Stimulated activated CD4-positive, alpha-beta T cell treated with anti-CD3 and anti-CD28 coated beads, Interleukin-2, amount 100 ng/mL, for 24 hours (primary cell): ENCODE measurements at regions not wholly inside any gene's neighbourhood (a gene's known extent, or its start where the extent isn't known, plus 50 kb on each side); places are given as distances from the start of the nearest gene placed in this dataset.

Source experiments
- DNase-seq, 2 donors: peaks; one replicate each; pipeline ENCODE4 v3.0.0-alpha.2; 2020

DNA sequence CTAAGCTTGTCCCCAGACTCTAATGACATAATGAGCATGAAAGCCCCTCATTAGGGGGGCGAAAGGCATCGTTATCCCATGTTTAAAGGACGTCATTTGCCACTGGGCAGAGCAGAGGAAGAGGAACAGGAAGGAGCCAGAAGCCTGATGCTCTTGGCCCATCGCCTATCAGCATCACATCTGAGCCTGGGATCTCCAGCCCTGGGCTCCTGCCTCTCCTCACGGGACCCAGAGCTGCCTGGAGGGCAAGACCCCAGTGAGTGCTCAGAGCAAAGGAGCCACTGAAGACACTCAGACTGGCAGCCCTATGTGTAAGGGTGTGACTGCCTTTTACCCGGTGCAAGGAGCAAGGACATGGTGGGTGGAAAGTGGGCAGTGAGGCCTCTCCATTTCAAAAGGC is 115.0 kb upstream of the ZNF507 start:
- no peak for DNase-seq

DNA sequence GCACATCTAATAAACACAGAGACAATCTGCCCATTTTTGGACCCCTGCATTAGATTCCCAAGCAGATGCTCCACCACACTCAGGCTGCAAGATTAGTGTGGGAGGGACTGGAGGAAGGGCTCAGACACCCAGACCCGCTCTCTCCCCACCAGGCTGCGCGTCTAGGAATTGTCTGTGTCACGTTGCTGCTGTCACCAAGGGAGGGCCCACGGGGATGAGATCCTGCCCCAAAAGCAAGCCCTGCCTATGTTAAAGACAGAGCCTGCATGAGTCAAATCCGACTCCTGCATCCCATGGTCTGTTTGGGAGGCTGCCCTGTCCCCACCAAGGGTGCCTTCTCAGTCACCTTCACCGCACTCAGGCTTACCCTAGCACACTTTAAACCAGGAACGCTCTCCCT is 114.4 kb upstream of the ZNF507 start:
- no peak for DNase-seq

DNA sequence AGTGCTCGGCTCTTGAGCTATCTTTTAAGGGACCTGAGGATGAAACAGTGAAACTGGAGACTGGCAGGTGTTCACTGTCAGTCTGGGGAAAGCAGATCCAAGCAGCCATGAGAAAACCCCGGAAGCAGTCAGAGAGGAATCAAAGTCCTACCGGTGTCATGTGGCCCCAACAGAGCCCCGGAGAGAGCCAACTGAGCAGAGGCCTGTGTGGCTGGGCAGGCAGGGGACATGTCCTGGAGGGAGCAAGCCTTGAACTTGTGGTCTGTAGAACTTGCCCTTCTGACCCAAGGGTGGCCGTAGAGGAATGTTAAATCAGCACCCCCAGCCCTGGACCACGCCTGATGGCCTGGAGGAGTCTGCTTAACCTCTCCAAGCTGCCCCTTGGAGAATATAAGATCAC is 113.7 kb upstream of the ZNF507 start:
- no peak for DNase-seq

DNA sequence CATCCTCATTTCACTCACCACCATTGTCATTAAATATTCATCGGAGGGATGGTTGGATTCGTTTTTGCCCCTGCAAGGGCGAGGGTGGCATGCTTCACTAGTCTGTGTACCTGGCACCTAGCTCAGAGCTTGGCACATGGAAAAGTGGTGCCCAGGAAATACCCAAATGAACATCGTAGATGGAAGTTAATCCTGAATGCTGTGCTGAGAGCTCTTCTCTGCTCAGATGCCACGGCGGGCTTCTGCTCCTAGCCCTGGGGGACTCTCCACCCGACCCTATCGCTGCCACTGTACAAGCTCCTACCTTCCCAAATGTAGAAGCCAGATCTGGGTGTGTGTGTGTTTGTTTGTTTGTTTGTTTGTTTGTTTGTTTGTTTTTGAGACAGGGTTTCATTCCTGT is 113.0 kb upstream of the ZNF507 start:
- DNase-seq: no peak

DNA sequence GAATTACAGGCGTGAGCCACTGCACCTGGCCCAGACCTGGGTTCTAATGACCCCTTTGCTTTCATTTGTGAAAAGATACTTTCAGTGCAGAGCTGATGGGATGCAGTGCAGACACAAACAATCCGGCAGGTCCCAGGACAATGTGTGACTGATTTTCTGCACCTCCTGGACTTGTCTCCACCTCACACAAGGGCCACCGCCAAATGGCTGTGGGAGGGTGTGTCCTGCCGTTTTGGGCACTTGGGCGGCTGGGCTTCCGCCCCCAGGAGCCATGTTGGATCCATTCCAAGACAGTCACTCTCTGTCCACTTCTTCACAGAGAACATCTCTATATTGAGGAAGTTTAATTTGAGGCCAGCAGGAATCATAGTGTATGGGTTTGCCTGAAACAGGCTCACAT is 112.3 kb upstream of the ZNF507 start:
- DNase-seq: no peak

DNA sequence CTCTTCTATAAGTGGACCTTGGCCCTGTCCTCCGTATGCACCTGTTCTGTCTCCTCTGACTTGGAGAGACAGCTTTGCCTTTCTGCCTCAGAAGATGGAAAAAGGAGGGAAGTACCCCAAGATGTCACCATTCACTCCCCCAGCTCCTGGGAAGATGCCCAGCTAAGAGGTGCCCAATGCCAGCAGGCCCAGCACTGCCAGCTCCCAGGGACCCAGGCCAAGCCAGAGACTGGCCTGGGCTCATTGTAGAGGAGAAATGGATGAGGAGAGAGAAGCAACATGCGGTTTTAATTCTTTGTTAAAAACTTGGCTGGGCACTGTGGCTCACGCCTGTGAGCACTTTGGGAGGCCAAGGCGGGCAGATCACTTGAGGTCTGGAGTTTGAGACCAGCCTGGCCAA is 111.5 kb upstream of the ZNF507 start:
- DNase-seq: no peak

DNA sequence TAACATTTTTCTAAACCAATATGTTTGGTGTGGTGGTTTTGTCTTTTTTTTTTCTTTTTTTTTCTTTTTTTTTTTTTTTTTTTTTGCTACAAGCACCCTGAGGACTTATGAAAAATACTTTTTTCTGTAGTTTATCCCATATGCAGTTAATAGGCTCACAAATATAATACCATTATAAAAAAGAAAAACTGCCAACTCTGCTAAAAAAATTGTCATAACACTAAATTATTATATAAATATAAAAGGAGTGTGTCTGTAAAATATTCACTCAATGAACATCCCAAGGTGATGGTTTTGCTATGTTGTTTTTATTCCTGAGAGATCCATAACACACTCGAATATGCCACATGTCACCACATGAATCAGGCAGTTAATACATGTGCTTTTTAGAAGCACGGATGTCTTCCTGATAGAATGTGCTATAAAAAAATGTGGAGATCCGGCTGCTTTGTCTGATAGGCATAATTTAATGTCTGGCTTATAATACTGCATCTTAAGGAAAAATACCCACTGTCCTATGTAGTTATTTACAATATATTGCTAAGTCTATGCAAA is 110.7 kb upstream of the ZNF507 start:
- no peak for DNase-seq

DNA sequence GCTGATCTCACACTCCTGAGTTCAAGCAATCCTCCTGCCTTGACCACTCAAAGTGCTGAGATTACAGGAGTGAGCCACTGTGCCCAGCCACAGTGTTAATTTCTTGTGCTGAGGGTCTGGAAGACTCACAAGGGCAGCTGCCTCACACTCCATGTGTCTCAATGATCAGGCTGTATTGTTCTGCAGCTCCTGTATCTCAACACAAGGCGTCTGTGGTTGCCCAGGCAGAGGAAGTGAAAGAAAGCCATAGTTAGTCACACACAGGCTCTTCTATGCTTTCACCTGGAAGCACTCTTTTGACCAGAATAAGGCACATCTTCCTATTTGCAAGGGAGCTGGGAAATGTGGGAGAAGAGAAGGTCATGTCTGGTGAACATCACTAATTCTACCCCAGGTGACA is 107.3 kb upstream of the ZNF507 start:
- no peak for DNase-seq

DNA sequence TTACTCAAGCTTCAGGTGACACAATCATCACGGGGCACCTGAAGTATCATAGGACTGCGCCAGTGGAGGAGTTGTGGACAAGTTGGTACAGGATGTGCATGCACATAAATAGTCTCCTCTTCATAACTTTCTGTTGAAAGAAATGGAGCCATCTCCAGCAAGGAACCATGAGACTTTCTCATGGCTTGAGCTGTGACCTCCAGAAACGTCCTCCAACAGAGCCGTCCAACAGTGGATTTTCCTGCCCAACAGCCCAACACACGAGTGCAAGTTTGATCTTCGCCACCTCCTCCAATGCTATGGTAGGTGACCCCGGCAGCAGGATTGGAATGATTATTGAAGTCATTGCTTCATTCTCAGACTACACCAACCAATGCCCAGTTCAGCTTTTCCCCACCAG is 105.1 kb upstream of the ZNF507 start:
- no peak for DNase-seq

DNA sequence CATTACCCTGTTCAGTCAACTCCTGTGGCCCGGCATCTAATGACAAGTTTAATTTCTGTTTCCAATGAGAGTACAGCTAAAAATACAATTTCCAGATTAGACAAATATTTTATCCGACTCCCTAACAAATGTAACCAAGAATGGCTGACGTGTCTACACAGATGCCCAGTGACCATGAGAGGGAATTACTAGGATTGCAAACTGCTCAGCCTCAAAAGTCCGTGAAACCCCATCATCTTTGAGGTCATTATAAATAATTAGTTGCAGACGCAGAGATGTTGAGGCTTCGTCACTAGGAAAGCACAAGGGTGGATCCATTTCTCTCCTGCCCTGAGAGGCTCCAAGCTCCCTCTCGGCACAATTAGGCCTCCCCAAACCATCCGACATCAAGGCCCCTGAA is 104.1 kb upstream of the ZNF507 start:
- DNase-seq: no peak

DNA sequence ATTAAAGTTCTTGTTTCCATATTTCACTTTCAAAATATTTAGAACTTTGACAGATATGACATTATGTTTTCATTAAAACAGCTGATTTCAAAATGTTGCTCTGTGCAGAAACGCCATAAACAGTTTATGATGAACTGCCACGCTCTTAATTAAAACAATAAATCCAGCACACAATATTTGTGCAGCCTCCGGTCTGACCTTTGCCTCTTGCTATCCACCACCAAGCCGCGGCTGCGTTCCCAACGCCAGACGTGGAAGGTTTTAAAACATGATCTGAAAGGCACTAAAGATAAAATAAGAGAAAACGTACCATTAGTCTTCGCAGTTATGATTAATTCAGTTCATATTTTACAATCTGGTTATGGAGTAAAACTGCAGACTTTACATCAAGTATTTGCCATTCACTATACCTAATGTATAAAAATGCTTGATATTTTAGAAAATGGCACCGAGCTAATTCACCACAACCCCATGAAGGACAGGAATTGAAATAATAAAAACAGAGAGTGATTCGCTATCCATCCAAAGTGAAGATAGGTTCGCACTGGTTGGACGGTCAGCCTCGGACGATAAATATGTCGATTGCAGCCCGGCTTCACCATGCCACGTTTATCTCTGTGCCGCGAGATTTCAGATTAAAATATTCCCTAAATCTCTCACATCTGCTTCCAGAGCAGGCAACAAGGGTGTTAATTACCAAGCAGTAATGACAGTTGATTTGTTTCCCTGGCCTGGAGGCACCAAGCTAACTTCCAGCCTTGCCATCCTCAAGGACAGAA is 103.3 kb upstream of the ZNF507 start:
- DNase-seq: no peak

DNA sequence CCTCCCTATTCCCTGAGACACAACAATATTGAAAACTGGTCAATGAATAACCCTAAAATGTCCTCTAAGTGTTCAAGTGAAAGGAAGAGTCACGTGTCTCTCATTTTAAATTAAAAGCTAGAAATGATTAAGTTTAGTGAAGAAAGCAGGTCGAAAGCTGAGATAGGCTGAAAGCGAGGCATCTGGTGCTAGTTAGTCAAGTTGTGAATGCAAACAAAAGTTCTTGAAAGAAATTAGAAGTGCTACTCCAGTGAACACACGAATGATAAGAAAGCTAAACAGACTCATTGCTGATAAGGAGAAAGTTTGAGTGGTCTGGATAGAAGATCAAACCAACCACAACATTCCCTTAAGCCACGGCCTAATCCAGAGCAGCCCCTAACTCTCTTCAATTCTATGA is 99.4 kb upstream of the ZNF507 start:
- no peak for DNase-seq

DNA sequence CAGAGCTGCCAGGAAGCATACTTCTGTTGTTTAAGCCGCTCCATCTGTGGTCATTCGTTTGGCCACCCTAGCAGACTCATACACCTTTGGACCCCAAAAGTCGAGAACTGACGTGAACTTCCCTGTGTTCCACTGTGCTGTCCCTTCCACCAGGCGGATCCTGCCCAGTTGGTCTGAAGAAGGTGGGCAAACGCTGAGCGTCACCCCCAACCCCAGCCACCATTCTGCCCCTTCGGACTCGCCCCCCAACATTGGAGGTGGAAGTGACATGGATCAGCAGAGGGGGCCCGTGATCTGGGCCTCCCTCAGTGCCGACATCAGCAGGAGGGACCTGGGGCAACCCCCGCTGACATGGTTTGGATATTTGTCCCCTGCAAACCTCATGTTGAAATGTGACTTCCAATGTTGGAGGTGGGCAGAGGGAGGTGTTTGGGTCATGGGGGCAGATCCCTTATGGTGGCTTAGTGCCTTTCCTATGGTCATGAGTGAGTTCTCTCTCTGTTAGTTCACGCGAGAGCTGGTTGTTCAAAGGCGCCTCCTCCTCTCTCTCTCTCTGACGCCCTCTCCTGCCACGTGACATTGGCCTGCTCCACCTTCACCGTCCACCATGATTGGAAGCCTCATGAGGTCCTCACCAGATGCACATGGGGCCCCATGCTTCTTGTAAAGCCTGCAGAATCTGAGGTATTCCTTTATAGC is 93.6 kb upstream of the ZNF507 start:
- no peak for DNase-seq

DNA sequence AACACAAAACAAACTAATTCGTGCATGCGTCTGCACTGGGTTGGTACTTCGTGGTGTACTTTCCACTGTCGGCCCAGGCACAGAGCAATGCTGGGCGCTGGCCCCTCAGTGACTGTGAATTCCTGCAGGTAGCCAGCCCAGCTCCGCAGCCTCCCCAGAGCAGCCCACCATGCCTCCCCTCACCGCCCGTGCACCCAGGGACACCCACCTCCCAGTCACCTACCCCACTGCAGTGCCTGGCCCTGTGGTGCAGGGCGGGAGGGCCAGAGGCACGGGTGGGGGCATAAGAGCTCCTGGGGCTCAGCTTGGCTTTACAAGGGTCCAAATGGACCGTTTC is 93.1 kb upstream of the ZNF507 start:
- DNase-seq: no peak

DNA sequence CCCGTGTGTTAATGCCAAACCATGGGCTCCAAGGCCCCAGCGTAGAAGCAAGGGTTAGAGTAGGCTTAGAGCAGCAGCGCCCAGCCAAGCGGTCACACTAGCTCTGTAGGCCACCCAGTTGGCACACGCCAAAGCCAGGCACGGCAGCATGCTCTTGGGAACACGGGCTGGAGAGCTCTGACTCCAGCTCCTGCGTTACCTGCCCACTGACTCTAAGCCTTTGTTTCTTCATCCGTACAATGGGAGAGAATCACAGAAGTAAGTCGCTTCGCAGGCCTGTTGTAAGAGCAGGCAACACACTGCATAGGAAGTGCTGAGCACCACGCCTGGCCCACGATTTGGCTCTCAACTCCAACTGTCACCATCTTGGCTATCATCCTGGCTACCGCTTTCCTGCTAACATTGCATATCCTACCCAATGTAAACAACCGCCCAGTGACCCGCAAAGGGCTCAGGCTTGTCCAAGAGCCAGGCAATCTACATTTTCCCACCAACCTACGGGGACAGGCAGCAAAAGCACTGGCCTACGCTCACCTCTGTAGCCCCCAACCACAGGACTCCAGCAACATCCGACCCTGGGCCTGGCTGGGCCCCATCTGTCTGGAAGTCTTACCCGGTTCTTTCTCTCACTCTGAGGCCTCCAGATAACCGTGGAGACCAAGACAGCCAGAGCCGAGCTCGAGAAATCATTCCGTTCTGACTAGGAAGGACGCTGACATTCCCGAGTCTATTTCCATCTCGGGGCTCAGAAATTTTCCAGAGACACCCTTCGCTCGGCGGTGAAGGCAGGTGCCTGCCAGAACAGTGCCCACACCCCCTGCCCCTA is 91.5 kb upstream of the ZNF507 start:
- DNase-seq: no peak

DNA sequence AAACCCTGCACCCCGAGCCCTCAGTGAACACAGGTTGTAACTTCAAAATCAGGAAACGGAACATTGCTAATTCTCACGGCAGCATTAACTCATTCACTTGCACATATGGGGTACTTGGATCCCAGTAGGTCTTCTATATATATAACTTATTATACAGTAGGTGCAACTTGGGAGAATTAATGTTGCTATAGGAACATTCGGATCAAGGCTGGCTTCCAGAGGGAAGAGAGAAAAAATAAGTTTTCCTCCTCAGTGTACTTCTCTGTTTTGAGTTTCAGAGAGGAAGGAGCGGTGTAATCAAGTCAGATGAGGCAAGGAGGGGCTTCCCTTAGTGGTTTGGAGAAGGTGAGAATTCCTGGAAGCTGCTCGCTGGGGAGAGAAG is 90.9 kb upstream of the ZNF507 start:
- no peak for DNase-seq

DNA sequence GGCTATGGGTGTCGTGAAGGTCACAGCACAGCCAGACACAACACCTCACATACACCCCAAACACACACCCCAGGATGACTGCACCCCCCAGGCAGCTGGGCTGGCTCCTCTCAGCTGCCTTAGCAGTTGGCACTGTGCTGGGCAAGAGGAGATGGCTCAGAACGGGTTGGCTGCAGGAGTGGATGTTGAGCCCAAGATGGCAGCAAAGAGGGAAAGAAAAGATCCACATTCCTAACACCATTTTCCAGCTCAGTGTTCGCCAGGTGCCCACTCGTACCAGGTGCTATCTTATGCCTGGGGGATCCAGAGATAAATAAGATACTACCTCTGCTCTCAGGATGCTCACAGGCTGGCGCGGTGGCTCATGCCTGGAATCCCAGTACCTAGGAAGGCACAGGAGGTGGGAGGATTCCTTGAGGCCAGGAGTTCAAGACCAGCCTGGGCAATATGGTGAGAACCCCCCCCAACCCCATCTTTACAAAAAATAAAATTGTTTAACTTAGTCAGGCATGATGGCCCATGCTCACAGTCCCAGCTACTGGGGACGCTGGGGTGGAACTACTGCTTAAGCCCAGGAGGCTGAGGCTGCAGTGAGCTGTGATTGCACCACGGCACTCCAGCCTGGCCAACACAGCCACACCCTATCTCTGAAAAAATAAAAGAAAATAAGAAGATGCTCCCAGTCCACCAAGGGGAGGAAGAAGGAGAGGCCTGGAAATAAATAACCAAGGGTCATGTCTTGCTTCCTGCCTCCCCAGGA is 89.7 kb upstream of the ZNF507 start:
- DNase-seq: no peak

DNA sequence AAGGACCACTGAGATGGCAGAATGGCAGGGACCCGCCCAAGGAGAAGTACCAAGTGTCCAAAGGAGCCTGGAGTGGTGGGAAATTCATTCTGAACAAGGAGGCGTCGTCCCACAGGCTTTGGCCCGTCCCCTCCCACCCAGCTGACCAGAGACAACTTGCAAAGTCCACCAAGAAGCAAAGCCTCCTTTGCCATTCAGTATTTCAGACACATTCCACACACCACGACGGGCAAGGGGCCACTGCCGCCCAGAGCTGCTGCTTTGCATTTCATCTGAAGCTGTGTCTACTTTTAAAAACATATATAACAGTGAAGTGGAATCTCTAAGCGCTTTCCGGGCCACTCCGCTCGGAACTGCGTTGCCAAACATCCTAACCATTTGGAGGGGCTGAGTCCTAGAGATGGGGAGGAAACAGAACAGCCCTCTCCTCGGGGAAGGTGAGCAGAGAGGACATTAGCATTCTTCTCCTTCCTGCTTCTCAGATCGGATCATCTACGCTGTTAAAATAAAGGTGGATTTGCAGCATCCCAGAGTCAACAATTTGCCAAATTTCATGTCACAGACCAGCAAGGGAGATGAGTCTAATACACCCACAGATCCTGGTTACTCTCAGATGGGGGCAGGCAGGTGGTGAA is 89.0 kb upstream of the ZNF507 start:
- DNase-seq: no peak

DNA sequence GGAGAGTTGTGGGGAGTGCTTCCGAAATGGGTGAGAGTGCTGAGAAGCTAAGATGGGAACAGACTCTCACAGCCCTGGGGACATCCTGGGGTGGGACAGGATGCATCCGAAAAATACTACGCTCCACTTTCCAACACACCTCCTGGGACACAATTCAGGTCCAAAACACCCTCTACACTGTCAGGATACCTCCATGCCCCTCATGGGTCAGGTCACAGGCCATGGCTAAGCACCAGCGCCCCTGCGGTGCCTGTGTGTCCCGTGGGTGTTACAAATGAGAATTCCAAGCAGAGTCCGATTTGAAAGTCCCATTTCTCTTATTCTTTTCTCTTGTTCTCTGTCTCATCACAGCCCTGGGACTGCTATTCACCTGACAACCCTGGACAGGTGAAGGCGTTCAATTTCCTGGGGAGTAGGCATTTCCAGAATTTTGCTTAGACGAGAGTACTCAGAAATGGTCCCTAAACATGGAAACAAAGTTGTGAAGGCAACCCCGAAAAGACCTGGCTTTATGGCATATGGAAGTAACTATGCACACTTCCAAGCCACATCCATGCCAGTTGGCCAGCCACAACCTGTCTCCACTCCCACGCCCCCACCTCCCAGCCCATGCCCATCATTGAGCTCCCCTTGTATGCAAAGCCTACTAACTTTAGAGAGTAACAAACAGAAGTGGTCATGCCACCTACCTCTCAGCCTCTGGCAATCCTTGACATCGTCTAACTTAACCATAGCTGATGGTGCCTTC is 87.9 kb upstream of the ZNF507 start:
- DNase-seq: no peak

DNA sequence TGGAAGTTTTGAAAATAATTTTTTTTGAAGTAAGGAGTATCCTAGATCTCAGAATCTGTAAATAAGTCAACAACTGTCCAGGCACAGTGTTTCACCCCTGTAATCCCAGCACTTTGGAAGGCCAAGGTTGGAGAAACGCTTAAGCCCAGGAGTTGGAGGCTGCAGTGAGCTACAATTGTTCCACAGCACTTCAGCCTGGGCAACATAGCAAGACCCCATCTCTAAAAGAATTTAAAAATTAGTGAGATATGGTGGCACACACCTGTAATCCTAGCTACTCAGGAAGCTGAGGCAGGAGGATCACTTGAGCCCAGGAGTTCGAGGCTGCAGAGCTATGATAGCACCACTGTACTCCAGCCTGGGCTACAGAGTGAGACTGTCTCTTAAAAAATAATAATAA is 87.2 kb upstream of the ZNF507 start:
- DNase-seq: no peak

DNA sequence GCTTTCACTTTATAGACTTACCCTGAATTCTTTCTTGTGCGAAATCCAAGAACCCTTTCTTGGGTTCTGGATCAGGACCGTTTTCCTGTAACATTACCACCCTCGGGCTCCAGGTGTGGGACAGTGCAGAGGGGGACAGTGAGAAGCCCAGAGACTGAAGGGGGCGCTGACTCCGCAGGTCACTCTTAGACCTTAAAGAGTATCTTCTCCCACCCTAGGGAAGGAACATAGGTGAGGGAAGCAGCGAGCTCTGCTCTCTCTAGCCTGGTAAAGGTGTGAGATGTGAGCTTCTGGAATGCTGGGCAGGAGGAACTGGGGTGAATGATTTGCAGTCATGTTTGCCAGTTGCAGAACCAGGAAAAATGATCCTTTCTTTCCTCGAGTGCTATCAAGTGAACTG is 80.8 kb upstream of the ZNF507 start:
- no peak for DNase-seq

DNA sequence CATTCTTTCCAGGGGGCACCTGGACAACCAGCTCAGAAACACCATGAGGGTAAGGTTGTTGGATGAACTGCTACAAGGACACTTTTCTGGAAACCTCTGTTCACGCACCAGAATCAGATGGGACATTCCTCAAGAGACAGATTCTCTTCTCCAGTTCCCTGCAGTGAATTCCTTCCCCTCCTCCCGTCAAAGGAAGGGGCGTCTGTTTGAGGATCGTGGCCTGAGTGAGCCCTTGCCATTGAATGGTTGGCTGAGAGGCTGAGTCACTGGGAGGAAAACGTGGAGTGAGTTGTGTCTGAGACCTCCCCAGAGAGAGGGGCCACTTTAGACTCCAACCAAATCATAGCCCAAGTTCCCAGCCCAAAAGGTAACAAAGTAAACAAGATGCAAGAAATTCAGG is 79.4 kb upstream of the ZNF507 start:
- no peak for DNase-seq
